SK-N-SH (cell line): ENCODE measurements at regions not wholly inside any gene's neighbourhood (a gene's known extent, or its start where the extent isn't known, plus 50 kb on each side); places are given as distances from the start of the nearest gene placed in this dataset.

Experiments used
- CTCF ChIA-PET: fragments of 300-600, 350-600 bp; formaldehyde crosslinking; extraction: SDS; loops from one replicate; lab custom pipeline; 2021; lab: Yijun Ruan, JAX
- POLR2A ChIA-PET: fragments of 350-600 bp; sonication (Branson Sonifier 250); formaldehyde crosslinking; extraction: SDS; loops from one replicate; lab custom pipeline; 2020; ENCODE audit warnings: antibody characterized with exemption, inconsistent platforms; lab: Yijun Ruan, JAX
- DNase-seq: peaks from one replicate; pipeline ENCODE4 v3.0.0; 2012
- H2AFZ ChIP-seq: fragments of 200-600 bp; sonication (generic); 2 replicates; pipeline ENCODE4 v1.8.1; 2016; ENCODE audit warnings: antibody characterized with exemption, mild to moderate bottlenecking, low read depth
- H3F3A ChIP-seq: fragments of 200-600 bp; sonication (generic); replicated peaks from 2 replicates; pipeline ENCODE3; 2016; ENCODE audit warnings: antibody characterized with exemption, mild to moderate bottlenecking; ENCODE audit not compliant: insufficient read depth
- H3K27ac ChIP-seq, 2 experiments: fragments of 200-500 bp in 1 of 2; fragments of 200-600 bp in 1 of 2; sonication (Bioruptor generic) in 1 of 2; sonication (generic), shearing (Covaris generic) in 1 of 2; 2 replicates each; pipeline versions ENCODE4 v1.5.1 to v1.6.1; 2014 to 2016; ENCODE audit warnings: low read depth in 2 of 2, inconsistent platforms in 1 of 2, low read length in 1 of 2, mild to moderate bottlenecking in 1 of 2, mixed read lengths in 1 of 2
- H3K27me3 ChIP-seq: fragments of 200-600 bp; sonication (generic), shearing (Covaris generic); 2 replicates; pipeline ENCODE4 v1.6.1; 2016; ENCODE audit warnings: mixed run types; ENCODE audit not compliant: insufficient read depth
- H3K36me3 ChIP-seq, 2 experiments: fragments of 200-500 bp in 1 of 2; fragments of 200-600 bp in 1 of 2; sonication (Bioruptor generic) in 1 of 2; sonication (generic) in 1 of 2; replicated peaks in 1 of 2; 2 replicates each; pipeline versions ENCODE3 to v1.5.1; 2014 to 2016; ENCODE audit warnings: low read length in 1 of 2, mild to moderate bottlenecking in 1 of 2; ENCODE audit not compliant: insufficient read depth in 2 of 2, control insufficient read depth in 1 of 2
- H3K4me1 ChIP-seq, 2 experiments: fragments of 200-500 bp in 1 of 2; fragments of 200-600 bp in 1 of 2; sonication (Bioruptor generic) in 1 of 2; sonication (generic), shearing (Covaris generic) in 1 of 2; 2 replicates each; pipeline versions ENCODE4 v1.5.1 to v1.6.1; 2014 to 2016; ENCODE audit warnings: low read depth in 1 of 2, low read length in 1 of 2, mixed run types in 1 of 2; ENCODE audit not compliant: insufficient read depth in 2 of 2, control insufficient read depth in 1 of 2
- H3K4me2 ChIP-seq: fragments of 200-600 bp; sonication (generic), shearing (Covaris generic); 2 replicates; pipeline ENCODE4 v1.6.1; 2017; ENCODE audit warnings: mixed run types
- H3K4me3 ChIP-seq, 2 experiments: fragments of 200-500 bp in 1 of 2; fragments of 200-600 bp in 1 of 2; sonication (Bioruptor generic) in 1 of 2; sonication (generic), shearing (Covaris generic) in 1 of 2; 2 replicates each; pipeline versions ENCODE4 v1.5.1 to v1.8.1; 2014 to 2016; ENCODE audit warnings: low read depth in 2 of 2, inconsistent platforms in 1 of 2, low read length in 1 of 2, mild to moderate bottlenecking in 1 of 2, mixed read lengths in 1 of 2, moderate library complexity in 1 of 2
- H3K79me2 ChIP-seq: fragments of 200-600 bp; sonication (generic); 2 replicates; pipeline ENCODE4 v1.8.1; 2017; ENCODE audit warnings: mild to moderate bottlenecking; ENCODE audit not compliant: insufficient read depth
- H3K9ac ChIP-seq: fragments of 200-600 bp; sonication (generic); 2 replicates; pipeline ENCODE4 v1.6.1; 2017; ENCODE audit warnings: mixed run types
- H3K9me2 ChIP-seq: fragments of 200-600 bp; sonication (generic); 2 replicates; pipeline ENCODE4 v1.6.1; 2017; ENCODE audit warnings: mixed run types
- H3K9me3 ChIP-seq: fragments of 200-600 bp; sonication (generic); 2 replicates; pipeline ENCODE4 v1.6.1; 2017; ENCODE audit warnings: mixed run types, mild to moderate bottlenecking, moderate library complexity
- H4K20me1 ChIP-seq: fragments of 200-600 bp; sonication (generic); 2 replicates; pipeline ENCODE4 v1.6.1; 2017; ENCODE audit warnings: mild to moderate bottlenecking, mixed run types; ENCODE audit not compliant: insufficient read depth
- CHD2 ChIP-seq: fragments of 150-350 bp; IDR thresholded peaks from 2 replicates; pipeline ENCODE4 v1.6.1; 2018; ENCODE audit warnings: low read length; ENCODE audit not compliant: partially characterized antibody
- EP300 ChIP-seq, 2 experiments: IDR thresholded peaks; 2 replicates each; pipeline versions ENCODE4 v1.4.0 to v1.6.1; 2012; ENCODE audit warnings: borderline replicate concordance in 1 of 2, low read depth in 1 of 2, low read length in 1 of 2
- FOSL2 ChIP-seq: IDR thresholded peaks from 2 replicates; pipeline ENCODE4 v1.4.0; 2012; ENCODE audit warnings: low read depth, mild to moderate bottlenecking, moderate library complexity, borderline replicate concordance
- FOXM1 ChIP-seq: IDR thresholded peaks from 2 replicates; pipeline ENCODE4 v1.4.0; 2012; ENCODE audit warnings: low read depth, mild to moderate bottlenecking
- GABPA ChIP-seq: IDR thresholded peaks from 2 replicates; pipeline ENCODE4 v1.4.0; 2012; ENCODE audit warnings: low read depth, mild to moderate bottlenecking
- GATA2 ChIP-seq: sonication (generic); formaldehyde crosslinking; IDR thresholded peaks from 2 replicates; pipeline ENCODE4 v1.5.0; 2020; ENCODE audit warnings: mild to moderate bottlenecking, missing genetic modification reagents
- IRF3 ChIP-seq: fragments of 150-350 bp; IDR thresholded peaks from 2 replicates; pipeline ENCODE4 v1.6.1; 2016; ENCODE audit warnings: mild to moderate bottlenecking, low read depth, low read length
- JUND ChIP-seq: IDR thresholded peaks from 2 replicates; pipeline ENCODE4 v1.4.0; 2012
- MAX ChIP-seq: IDR thresholded peaks from 2 replicates; pipeline ENCODE4 v1.4.0; 2012; ENCODE audit warnings: low read depth
- MEF2A ChIP-seq: IDR thresholded peaks from 2 replicates; pipeline ENCODE4 v1.4.0; 2012; ENCODE audit warnings: low read depth, borderline replicate concordance
- MXI1 ChIP-seq: IDR thresholded peaks from 2 replicates; pipeline ENCODE4 v1.6.1; 2012; ENCODE audit warnings: mild to moderate bottlenecking, low read depth, low read length, improper control_type of control experiment
- NFIC ChIP-seq: IDR thresholded peaks from 2 replicates; pipeline ENCODE4 v1.4.0; 2012; ENCODE audit warnings: borderline replicate concordance
- NRF1 ChIP-seq: IDR thresholded peaks from 2 replicates; pipeline ENCODE4 v1.6.1; 2012; ENCODE audit warnings: low read depth, mild to moderate bottlenecking, low read length
- PBX3 ChIP-seq: IDR thresholded peaks from 2 replicates; pipeline ENCODE4; 2012
- POLR2AphosphoS5 ChIP-seq: IDR thresholded peaks from 2 replicates; pipeline ENCODE4 v1.6.1; 2012; ENCODE audit warnings: low read depth, low read length
- RCOR1 ChIP-seq: fragments of 150-350 bp; IDR thresholded peaks from 2 replicates; pipeline ENCODE4 v1.6.1; 2017; ENCODE audit warnings: antibody characterized with exemption, low read length
- RXRA ChIP-seq: IDR thresholded peaks from 2 replicates; pipeline ENCODE4 v1.4.0; 2012; ENCODE audit warnings: low read depth, mild to moderate bottlenecking, borderline replicate concordance
- SIN3A ChIP-seq: IDR thresholded peaks from 2 replicates; pipeline ENCODE4 v1.6.1; 2012; ENCODE audit warnings: low read depth, mild to moderate bottlenecking, low read length, moderate library complexity, borderline replicate concordance
- SMC3 ChIP-seq: IDR thresholded peaks from 2 replicates; pipeline ENCODE4 v1.6.1; 2012; ENCODE audit warnings: low read depth, low read length, improper control_type of control experiment
- TCF12 ChIP-seq: IDR thresholded peaks from 2 replicates; pipeline ENCODE4 v1.4.0; 2012
- USF1 ChIP-seq: IDR thresholded peaks from 2 replicates; pipeline ENCODE4 v1.4.0; 2012; ENCODE audit warnings: low read depth, borderline replicate concordance
- YY1 ChIP-seq: IDR thresholded peaks from 2 replicates; pipeline ENCODE4 v1.4.0; 2012; ENCODE audit warnings: low read depth, mild to moderate bottlenecking
- ZBTB33 ChIP-seq: IDR thresholded peaks from 2 replicates; pipeline ENCODE4 v1.4.0; 2012; ENCODE audit warnings: low read depth, borderline replicate concordance
- WGBS: methylation state at CpG from one replicate; pipeline ENCODE4 v1.1.6; 2017; ENCODE audit warnings: low lambda C conversion rate; 5-methylcytosine and 5-hydroxymethylcytosine counted together

- TF ChIP-seq JUND, result no peak
- TF ChIP-seq GATA2 (CRISPR knock-in tag), result no peak
- no peak for TF ChIP-seq MAX
- TF ChIP-seq CHD2, result no peak
- TF ChIP-seq SIN3A, result no peak
- no peak for TF ChIP-seq ZBTB33
- no peak for TF ChIP-seq FOSL2
- TF ChIP-seq MXI1, result no peak
- no peak for TF ChIP-seq PBX3
- TF ChIP-seq EP300 (IDR thresholded peaks at IDR 0.05; ENCODE audit: borderline replicate concordance in 1 of 2, low read depth in 1 of 2, low read length in 1 of 2), result no peak
- no peak for TF ChIP-seq NFIC
- TF ChIP-seq TCF12, result no peak
- no peak for TF ChIP-seq FOXM1
- ChIA-PET CTCF (interaction anchor here (0.7 kb wide), 1 partner anchor 31 kb away, joined by 3 read pairs; no protein-coding TSS in a partner anchor), POLR2A (interaction anchor here (0.5 kb wide), 1 partner anchor 85 kb away, joined by 5 read pairs; no protein-coding TSS in a partner anchor)
- H3K9me3 ChIP-seq, result no peaks in the 10 kb centered on the region
- peaks cover 17% of the 10 kb centered on the region; the same call in 1 of the 2 replicates for H3K27me3 ChIP-seq
- no peak overlapping the region for H3K9ac ChIP-seq
- no peak overlapping the region for H3K27ac ChIP-seq
- no peak overlapping the region for H3K4me2 ChIP-seq
- no peaks in the 10 kb centered on the region for H4K20me1 ChIP-seq
- WGBS, result 52% methylated on average over 3 of the region's 3 CpGs
- no peaks in the 10 kb centered on the region for H3K4me1 ChIP-seq
- no peaks in the 10 kb centered on the region for H3K79me2 ChIP-seq
- no peak for DNase-seq
- H2AFZ ChIP-seq, result no peak overlapping the region
- no peak overlapping the region for H3K4me3 ChIP-seq
- no peaks in the 10 kb centered on the region for H3K9me2 ChIP-seq
- no peaks in the 10 kb centered on the region for H3K36me3 ChIP-seq
- H3F3A ChIP-seq, result no peaks in the 10 kb centered on the region
These were observed 56.0 kb upstream of the POU3F1 start for GRCh38 chr1:38102636-38103035.

- ChIA-PET CTCF (no interaction called here), POLR2A (no interaction called here)
- H3K27ac ChIP-seq, result no peak overlapping the region
- DNase-seq, result no peak
- H2AFZ ChIP-seq, result no peak overlapping the region
- no peak overlapping the region for H3K4me3 ChIP-seq
- H3K4me1 ChIP-seq, result no peaks in the 10 kb centered on the region
- H3F3A ChIP-seq, result no peaks in the 10 kb centered on the region
- no peaks in the 10 kb centered on the region for H3K36me3 ChIP-seq
- WGBS, result 27% methylated on average over 8 of the region's 8 CpGs
- H4K20me1 ChIP-seq, result no peaks in the 10 kb centered on the region
- H3K79me2 ChIP-seq, result no peaks in the 10 kb centered on the region
- H3K4me2 ChIP-seq, result no peak overlapping the region
- H3K27me3 ChIP-seq, result peaks cover 17% of the 10 kb centered on the region; the same call in 1 of the 2 replicates
- no peaks in the 10 kb centered on the region for H3K9me3 ChIP-seq
- no peaks in the 10 kb centered on the region for H3K9me2 ChIP-seq
- no peak overlapping the region for H3K9ac ChIP-seq
- no peak for TF ChIP-seq TCF12
- TF ChIP-seq JUND, result no peak
- no peak for TF ChIP-seq SMC3
- TF ChIP-seq YY1, result no peak
- no peak for TF ChIP-seq FOSL2
- no peak for TF ChIP-seq SIN3A
- no peak for TF ChIP-seq RCOR1
- TF ChIP-seq IRF3, result no peak
- no peak for TF ChIP-seq GABPA
- TF ChIP-seq RXRA, result no peak
- TF ChIP-seq NRF1, result no peak
- TF ChIP-seq MEF2A, result no peak
- TF ChIP-seq POLR2AphosphoS5, result no peak
- TF ChIP-seq USF1, result no peak
These were observed 54.6 kb upstream of the POU3F1 start for GRCh38 chr1:38101037-38101785.
